B cell (primary cell): ENCODE measurements at regions not wholly inside any gene's neighbourhood (a gene's known extent, or its start where the extent isn't known, plus 50 kb on each side); places are given as distances from the start of the nearest gene placed in this dataset.

ENCODE experiments used
- ATAC-seq: fragments of 200-7000 bp; cut with Tn5 transposase; one replicate; pipeline ENCODE4 v1.10.0; 2021; ENCODE audit warnings: low read depth, mild to moderate bottlenecking, moderate number of reproducible peaks, moderate library complexity
- CTCF ChIA-PET: fragments of 350-600 bp; sonication (Branson Sonifier 250); formaldehyde crosslinking; loops from one replicate; lab custom pipeline; 2021; ENCODE audit warnings: antibody characterized with exemption, inconsistent platforms; lab: Charles Lee
- POLR2A ChIA-PET: fragments of 350-600 bp; sonication (Branson Sonifier 250); formaldehyde crosslinking; loops from one replicate; lab custom pipeline; 2021; ENCODE audit warnings: antibody characterized with exemption; lab: Charles Lee
- DNase-seq: peaks from one replicate; pipeline ENCODE4 v3.0.0; 2013
- H2AFZ ChIP-seq: 2 replicates; pipeline ENCODE4 v1.6.1; 2012; ENCODE audit warnings: mild to moderate bottlenecking, low read depth, low read length; ENCODE audit not compliant: insufficient read depth, poor library complexity, severe bottlenecking
- H3K27ac ChIP-seq, 2 donors: 1 replicate in 1 of 2; 2 replicates in 1 of 2; pipeline ENCODE4 v1.5.1; 2012 to 2013; ENCODE audit warnings: low read length in 2 of 2, mild to moderate bottlenecking in 2 of 2, moderate library complexity in 1 of 2
- H3K27me3 ChIP-seq, 4 experiments: fragments of 200-600 bp in 1 of 4; sonication (generic) in 1 of 4; replicated peaks in 1 of 4; 1 replicate in 2 of 4; 2 replicates in 2 of 4; pipeline versions ENCODE4 v1.6.1 to v1.7.0; 2013 to 2016; ENCODE audit warnings: low read length in 3 of 4, mild to moderate bottlenecking in 2 of 4, mixed read lengths in 1 of 4, moderate library complexity in 1 of 4; ENCODE audit not compliant: insufficient read depth in 4 of 4, control insufficient read depth in 3 of 4; ENCODE audit errors: control extremely low read depth in 1 of 4
- H3K36me3 ChIP-seq, 2 experiments: replicated peaks in 1 of 2; 1 replicate in 1 of 2; 2 replicates in 1 of 2; pipeline versions ENCODE4 v1.6.1 to v1.7.1; 2013; ENCODE audit warnings: low read length in 1 of 2; ENCODE audit not compliant: insufficient read depth in 2 of 2, control insufficient read depth in 1 of 2; ENCODE audit errors: control extremely low read depth in 1 of 2, extremely low read depth in 1 of 2
- H3K4me1 ChIP-seq, 2 donors: fragments of 200-600 bp in 1 of 2; sonication (generic) in 1 of 2; 1 replicate in 1 of 2; 2 replicates in 1 of 2; pipeline versions ENCODE4 v1.5.1 to v1.6.1; 2013 to 2017; ENCODE audit warnings: low read length in 2 of 2; ENCODE audit not compliant: control insufficient read depth in 2 of 2, insufficient read depth in 2 of 2
- H3K4me2 ChIP-seq: replicated peaks from 2 replicates; pipeline ENCODE3; 2012; ENCODE audit warnings: mild to moderate bottlenecking, low read depth, low read length; ENCODE audit not compliant: poor library complexity, severe bottlenecking
- H3K4me3 ChIP-seq, 5 experiments: fragments of 200-600 bp in 1 of 5; sonication (generic) in 1 of 5; 1 replicate in 3 of 5; 2 replicates in 2 of 5; pipeline versions ENCODE4 v1.5.1 to v1.7.0; 2011 to 2016; ENCODE audit warnings: low read length in 4 of 5, mild to moderate bottlenecking in 4 of 5, low read depth in 2 of 5, control low read depth in 1 of 5, moderate library complexity in 1 of 5; ENCODE audit not compliant: insufficient read depth in 1 of 5; ENCODE audit errors: control extremely low read depth in 1 of 5, extremely low read depth in 1 of 5
- H3K79me2 ChIP-seq: fragments of 200-600 bp; sonication (generic); one replicate; pipeline ENCODE4 v1.6.0; 2016; ENCODE audit warnings: low read length; ENCODE audit not compliant: control insufficient read depth, insufficient read depth
- H3K9ac ChIP-seq: fragments of 200-600 bp; sonication (generic); 2 replicates; pipeline ENCODE4 v1.6.1; 2017; ENCODE audit warnings: mild to moderate bottlenecking, low read length, moderate library complexity
- H3K9me3 ChIP-seq, 3 donors: one replicate each; pipeline versions ENCODE4 v1.6.1 to v1.7.1; 2013; ENCODE audit warnings: low read length in 2 of 3; ENCODE audit not compliant: control insufficient read depth in 2 of 3, insufficient read depth in 1 of 3; ENCODE audit errors: control extremely low read depth in 1 of 3
- H4K20me1 ChIP-seq: 2 replicates; pipeline ENCODE4 v1.6.0; 2012; ENCODE audit warnings: mild to moderate bottlenecking, low read length; ENCODE audit not compliant: insufficient read depth, control insufficient read depth, poor library complexity, severe bottlenecking
- H3K27ac Mint-ChIP-seq: one replicate; pipeline ENCODE4 v1.8.0; 2021; ENCODE audit warnings: mixed read lengths
- H3K27me3 Mint-ChIP-seq: one replicate; pipeline ENCODE4 v1.8.0; 2021; ENCODE audit warnings: mixed read lengths
- H3K4me1 Mint-ChIP-seq: one replicate; pipeline ENCODE4 v1.8.0; 2021; ENCODE audit warnings: mixed read lengths
- H3K4me3 Mint-ChIP-seq: one replicate; pipeline ENCODE4 v1.8.0; 2021; ENCODE audit warnings: mixed read lengths
- H3K9me3 Mint-ChIP-seq: one replicate; pipeline ENCODE4 v1.8.0; 2022; ENCODE audit warnings: mixed read lengths; ENCODE audit not compliant: insufficient read depth
- EZH2 ChIP-seq: IDR thresholded peaks from 2 replicates; pipeline ENCODE4 v1.6.1; 2012; ENCODE audit warnings: borderline replicate concordance, low read depth, mild to moderate bottlenecking, moderate library complexity, low read length; ENCODE audit not compliant: insufficient read depth, poor library complexity, severe bottlenecking
- WGBS: methylation state at CpG from one replicate; pipeline ENCODE4 v1.1.5; 2013; ENCODE audit warnings: missing lambda C conversion rate; ENCODE audit not compliant: insufficient coverage; 5-methylcytosine and 5-hydroxymethylcytosine counted together
- intact Hi-C: fragments of 100-400 bp; cut with micrococcal nuclease; formaldehyde crosslinking; loops from one replicate; pipeline ENCODE4 v1.10.0; 2022
- TF ChIP-seq, protein P1 (sequence below): fragments of 200-600 bp; IDR thresholded peaks from one replicate; pipeline ENCODE4 v1.8.0; 2022; ENCODE audit warnings: antibody characterized with exemption, mild to moderate bottlenecking

DNA sequence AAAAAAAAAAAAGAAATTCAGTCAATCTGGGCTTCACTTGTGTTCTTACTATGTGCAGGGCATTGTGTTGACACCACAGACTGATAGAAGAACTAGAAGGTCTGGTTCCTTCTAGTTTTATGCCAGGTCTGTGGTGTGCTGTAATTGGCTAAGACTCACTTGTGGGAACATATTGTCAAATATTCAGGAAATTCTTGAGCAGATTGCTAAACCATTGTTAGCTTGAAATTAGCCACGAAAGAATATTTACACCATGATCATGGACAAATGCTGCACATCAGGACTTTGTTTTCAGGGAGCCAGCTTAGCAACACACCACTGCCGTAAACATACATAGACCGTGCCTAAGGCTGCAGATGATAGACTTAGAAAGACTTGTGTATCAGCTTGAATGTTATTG is 74.6 kb downstream of the GTPBP8 start:
- peaks cover 6% of the 10 kb centered on the region for H3K9me3 Mint-ChIP-seq
- Histone ChIP-seq H3K9me3 (peaks cover 0 to 5% (median 3%) of the 10 kb centered on the region in 3 donors), H2AFZ (no peak overlapping the region), H3K4me1 (no peaks in the 10 kb centered on the region), H3K36me3 (peaks cover 2 to 5% of the 10 kb centered on the region in 2 experiments), H3K79me2 (no peaks in the 10 kb centered on the region), H3K4me2 (no peak overlapping the region), H3K9ac (no peak overlapping the region), H4K20me1 (no peaks in the 10 kb centered on the region), H3K27ac (no peak overlapping the region), H3K27me3 (no peaks in the 10 kb centered on the region), H3K4me3 (no peak overlapping the region)
- intact Hi-C loops, result no loop called here
- ATAC-seq (no peak), DNase-seq (no peak)
- H3K27ac Mint-ChIP-seq, result no peak overlapping the region
- WGBS, result 100% methylated on average over 1 of the region's 3 CpGs
- CTCF ChIA-PET, result no interaction called here
- POLR2A ChIA-PET, result no interaction called here
- H3K4me1 Mint-ChIP-seq, result no peaks in the 10 kb centered on the region
- no peaks in the 10 kb centered on the region for H3K27me3 Mint-ChIP-seq
- no peak overlapping the region for H3K4me3 Mint-ChIP-seq
- TF ChIP-seq, protein P1, sequence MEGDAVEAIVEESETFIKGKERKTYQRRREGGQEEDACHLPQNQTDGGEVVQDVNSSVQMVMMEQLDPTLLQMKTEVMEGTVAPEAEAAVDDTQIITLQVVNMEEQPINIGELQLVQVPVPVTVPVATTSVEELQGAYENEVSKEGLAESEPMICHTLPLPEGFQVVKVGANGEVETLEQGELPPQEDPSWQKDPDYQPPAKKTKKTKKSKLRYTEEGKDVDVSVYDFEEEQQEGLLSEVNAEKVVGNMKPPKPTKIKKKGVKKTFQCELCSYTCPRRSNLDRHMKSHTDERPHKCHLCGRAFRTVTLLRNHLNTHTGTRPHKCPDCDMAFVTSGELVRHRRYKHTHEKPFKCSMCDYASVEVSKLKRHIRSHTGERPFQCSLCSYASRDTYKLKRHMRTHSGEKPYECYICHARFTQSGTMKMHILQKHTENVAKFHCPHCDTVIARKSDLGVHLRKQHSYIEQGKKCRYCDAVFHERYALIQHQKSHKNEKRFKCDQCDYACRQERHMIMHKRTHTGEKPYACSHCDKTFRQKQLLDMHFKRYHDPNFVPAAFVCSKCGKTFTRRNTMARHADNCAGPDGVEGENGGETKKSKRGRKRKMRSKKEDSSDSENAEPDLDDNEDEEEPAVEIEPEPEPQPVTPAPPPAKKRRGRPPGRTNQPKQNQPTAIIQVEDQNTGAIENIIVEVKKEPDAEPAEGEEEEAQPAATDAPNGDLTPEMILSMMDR, result no peak
- TF ChIP-seq EZH2, result no peak

DNA sequence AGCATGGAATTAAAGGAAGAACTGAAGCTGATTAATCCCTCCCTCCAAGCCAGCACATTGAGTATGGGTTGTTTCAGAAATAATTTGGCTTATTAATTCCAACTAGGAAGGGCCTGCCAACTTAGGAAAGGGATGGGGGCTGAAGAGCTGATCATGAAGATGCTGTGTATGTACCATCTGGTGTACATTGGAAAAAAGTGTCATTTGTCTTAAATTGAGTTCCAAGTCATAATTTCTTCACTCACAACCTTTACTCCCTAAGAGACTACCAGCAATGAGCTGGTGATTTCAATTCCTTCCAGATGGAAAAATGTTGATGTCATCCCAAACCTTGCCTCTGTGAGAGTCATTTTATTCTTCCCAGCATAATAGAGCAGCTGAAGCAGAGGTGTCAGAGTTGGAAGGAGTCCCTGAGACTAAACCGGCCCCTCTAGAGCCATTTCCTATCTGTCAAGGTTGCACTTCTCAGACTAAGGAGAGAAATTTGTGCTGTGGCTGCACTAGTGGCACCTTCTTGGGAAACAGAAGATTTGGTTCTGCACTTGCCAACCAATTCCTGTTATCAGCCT is 79.4 kb downstream of the GTPBP8 start:
- H4K20me1 ChIP-seq, result no peaks in the 10 kb centered on the region
- H3K4me1 ChIP-seq, result no peaks in the 10 kb centered on the region
- Mint-ChIP-seq H3K4me3 (no peak overlapping the region), H3K27ac (no peak overlapping the region), H3K9me3 (peaks cover 6% of the 10 kb centered on the region), H3K4me1 (no peaks in the 10 kb centered on the region), H3K27me3 (no peaks in the 10 kb centered on the region)
- H2AFZ ChIP-seq, result no peak overlapping the region
- no peak overlapping the region for H3K27ac ChIP-seq
- H3K4me2 ChIP-seq, result no peak overlapping the region
- H3K27me3 ChIP-seq, result no peaks in the 10 kb centered on the region
- ATAC-seq (no peak), DNase-seq (no peak)
- H3K79me2 ChIP-seq, result no peaks in the 10 kb centered on the region
- ChIA-PET CTCF (interaction anchor here (0.7 kb wide), 1 partner anchor 428 kb away, joined by 3 read pairs; no protein-coding TSS in a partner anchor), POLR2A (no interaction called here)
- no peak overlapping the region for H3K9ac ChIP-seq
- H3K9me3 ChIP-seq, result peaks cover 0 to 5% (median 2%) of the 10 kb centered on the region in 3 donors
- no peaks in the 10 kb centered on the region for H3K36me3 ChIP-seq
- 100% methylated on average over 1 of the region's 1 CpG for WGBS
- no peak overlapping the region for H3K4me3 ChIP-seq
- intact Hi-C loops, result no loop called here
- TF ChIP-seq EZH2, result no peak
- TF ChIP-seq, protein P1, result no peak
